ENCODE measurements at regions not wholly inside any gene's neighbourhood (a gene's known extent, or its start where the extent isn't known, plus 50 kb on each side); places are given as distances from the start of the nearest gene placed in this dataset.

DNA sequence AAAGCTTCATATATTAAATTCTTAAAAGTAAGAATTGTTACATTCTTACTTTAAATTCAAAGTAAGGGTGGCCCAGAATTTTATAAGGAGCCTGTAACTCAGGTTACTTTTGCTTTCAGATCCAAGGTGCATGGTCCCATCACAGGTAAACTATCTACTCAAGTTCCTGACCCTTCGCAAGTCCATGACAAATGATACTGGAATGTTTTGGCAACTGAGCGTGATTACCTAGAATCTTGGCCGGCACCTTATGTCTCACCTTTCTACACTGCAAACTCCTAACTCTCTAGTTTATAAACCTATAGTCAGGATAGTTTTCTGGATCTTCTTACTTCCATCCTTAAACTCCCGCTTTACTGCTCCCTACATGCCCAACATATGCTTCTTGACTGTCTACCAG is 67.9 kb upstream of the HMGN3 start:
- Histone ChIP-seq H3K79me2 (ENCODE audit: control insufficient read depth, insufficient read depth, low read length) (no peaks in the 10 kb centered on the region), H3K4me2 (ENCODE audit: insufficient read depth, low read length) (no peak overlapping the region), H3K27ac (ENCODE audit: extremely low read depth, low read depth, low read length) (no peak overlapping the region), H3K9me3 (replicated peaks; ENCODE audit: control insufficient read depth, insufficient read depth, low read depth, low read length) (no peaks in the 10 kb centered on the region), H3K27me3 (ENCODE audit: control insufficient read depth in 2 of 2, insufficient read depth in 2 of 2, low read length in 2 of 2) (no peaks in the 10 kb centered on the region), H3K36me3 (ENCODE audit: control insufficient read depth, insufficient read depth, low read length) (no peaks in the 10 kb centered on the region), H3K9ac (ENCODE audit: insufficient read depth in 1 of 2, low read depth in 2 of 2, low read length in 2 of 2) (no peak overlapping the region), H3K9me1 (ENCODE audit: control insufficient read depth, insufficient read depth, low read length) (no peaks in the 10 kb centered on the region), H4K20me1 (replicated peaks; ENCODE audit: control insufficient read depth, insufficient read depth, low read length) (no peaks in the 10 kb centered on the region), H3K4me3 (no peak overlapping the region), H3K4me1 (replicated peaks in 1 of 2; ENCODE audit: control insufficient read depth in 2 of 2, insufficient read depth in 2 of 2, low read length in 2 of 2) (no peaks in the 10 kb centered on the region), H2AFZ (ENCODE audit: low read depth, low read length) (no peak overlapping the region)
- DNase-seq (ENCODE audit: extremely low read depth in 1 of 4, low spot score in 3 of 4), result no peak
- ChIA-PET POLR2A (no interaction called here), CTCF (ENCODE audit: low intra/inter-chr PET ratio) (no interaction called here)
- in situ Hi-C loops (cut with MboI), result no loop called here
- WGBS (ENCODE audit: insufficient coverage, low coverage, missing lambda C conversion rate), result 0% methylated on average over 4 of the region's 4 CpGs
- FAIRE-seq, result no peak
- intact Hi-C loops (cut with micrococcal nuclease), result no loop called here
- no TSS peak for BruUV-seq (replicated peaks)
- no peak for ATAC-seq
- TF ChIP-seq SAFB (IDR thresholded peaks at IDR 0.05; ENCODE audit: borderline replicate concordance, low read depth, low read length), result no peak
- TF ChIP-seq POLR2AphosphoS5 (IDR thresholded peaks at IDR 0.05; ENCODE audit: control insufficient read depth, insufficient read depth, low read depth, low read length), result no peak
- TF ChIP-seq, protein P1, sequence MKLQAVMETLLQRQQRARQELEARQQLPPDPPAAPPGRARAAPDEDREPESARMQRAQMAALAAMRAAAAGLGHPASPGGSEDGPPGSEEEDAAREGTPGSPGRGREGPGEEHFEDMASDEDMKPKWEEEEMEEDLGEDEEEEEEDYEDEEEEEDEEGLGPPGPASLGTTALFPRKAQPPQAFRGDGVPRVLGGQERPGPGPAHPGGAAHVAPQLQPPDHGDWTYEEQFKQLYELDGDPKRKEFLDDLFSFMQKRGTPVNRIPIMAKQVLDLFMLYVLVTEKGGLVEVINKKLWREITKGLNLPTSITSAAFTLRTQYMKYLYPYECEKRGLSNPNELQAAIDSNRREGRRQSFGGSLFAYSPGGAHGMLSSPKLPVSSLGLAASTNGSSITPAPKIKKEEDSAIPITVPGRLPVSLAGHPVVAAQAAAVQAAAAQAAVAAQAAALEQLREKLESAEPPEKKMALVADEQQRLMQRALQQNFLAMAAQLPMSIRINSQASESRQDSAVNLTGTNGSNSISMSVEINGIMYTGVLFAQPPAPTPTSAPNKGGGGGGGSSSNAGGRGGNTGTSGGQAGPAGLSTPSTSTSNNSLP (IDR thresholded peaks at IDR 0.05; ENCODE audit: borderline replicate concordance, low read depth, low read length), result no peak
- TF ChIP-seq ZNF282 (CRISPR knock-in tag; IDR thresholded peaks at IDR 0.05), result no peak
- no peak for TF ChIP-seq ZNF140 (CRISPR knock-in tag; IDR thresholded peaks at IDR 0.05)
- TF ChIP-seq SMARCB1 (IDR thresholded peaks at IDR 0.05; ENCODE audit: insufficient read length, low read depth), result no peak
- TF ChIP-seq, protein P2, sequence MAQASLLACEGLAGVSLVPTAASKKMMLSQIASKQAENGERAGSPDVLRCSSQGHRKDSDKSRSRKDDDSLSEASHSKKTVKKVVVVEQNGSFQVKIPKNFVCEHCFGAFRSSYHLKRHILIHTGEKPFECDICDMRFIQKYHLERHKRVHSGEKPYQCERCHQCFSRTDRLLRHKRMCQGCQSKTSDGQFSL (CRISPR knock-in tag; IDR thresholded peaks at IDR 0.05), result no peak
- TF ChIP-seq, protein P2 (tag; IDR thresholded peaks at IDR 0.05), result no peak
- no peak for TF ChIP-seq EP400 (IDR thresholded peaks at IDR 0.05)
- no peak for TF ChIP-seq MCM5 (IDR thresholded peaks at IDR 0.05; ENCODE audit: low read depth)
- TF ChIP-seq, protein P3, sequence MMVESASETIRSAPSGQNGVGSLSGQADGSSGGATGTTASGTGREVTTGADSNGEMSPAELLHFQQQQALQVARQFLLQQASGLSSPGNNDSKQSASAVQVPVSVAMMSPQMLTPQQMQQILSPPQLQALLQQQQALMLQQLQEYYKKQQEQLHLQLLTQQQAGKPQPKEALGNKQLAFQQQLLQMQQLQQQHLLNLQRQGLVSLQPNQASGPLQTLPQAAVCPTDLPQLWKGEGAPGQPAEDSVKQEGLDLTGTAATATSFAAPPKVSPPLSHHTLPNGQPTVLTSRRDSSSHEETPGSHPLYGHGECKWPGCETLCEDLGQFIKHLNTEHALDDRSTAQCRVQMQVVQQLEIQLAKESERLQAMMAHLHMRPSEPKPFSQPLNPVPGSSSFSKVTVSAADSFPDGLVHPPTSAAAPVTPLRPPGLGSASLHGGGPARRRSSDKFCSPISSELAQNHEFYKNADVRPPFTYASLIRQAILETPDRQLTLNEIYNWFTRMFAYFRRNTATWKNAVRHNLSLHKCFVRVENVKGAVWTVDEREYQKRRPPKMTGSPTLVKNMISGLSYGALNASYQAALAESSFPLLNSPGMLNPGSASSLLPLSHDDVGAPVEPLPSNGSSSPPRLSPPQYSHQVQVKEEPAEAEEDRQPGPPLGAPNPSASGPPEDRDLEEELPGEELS (CRISPR knock-in tag; IDR thresholded peaks at IDR 0.05; ENCODE audit: borderline replicate concordance), result no peak
- TF ChIP-seq ELF2 (CRISPR knock-in tag; IDR thresholded peaks at IDR 0.05), result no peak
- TF ChIP-seq, protein P4, sequence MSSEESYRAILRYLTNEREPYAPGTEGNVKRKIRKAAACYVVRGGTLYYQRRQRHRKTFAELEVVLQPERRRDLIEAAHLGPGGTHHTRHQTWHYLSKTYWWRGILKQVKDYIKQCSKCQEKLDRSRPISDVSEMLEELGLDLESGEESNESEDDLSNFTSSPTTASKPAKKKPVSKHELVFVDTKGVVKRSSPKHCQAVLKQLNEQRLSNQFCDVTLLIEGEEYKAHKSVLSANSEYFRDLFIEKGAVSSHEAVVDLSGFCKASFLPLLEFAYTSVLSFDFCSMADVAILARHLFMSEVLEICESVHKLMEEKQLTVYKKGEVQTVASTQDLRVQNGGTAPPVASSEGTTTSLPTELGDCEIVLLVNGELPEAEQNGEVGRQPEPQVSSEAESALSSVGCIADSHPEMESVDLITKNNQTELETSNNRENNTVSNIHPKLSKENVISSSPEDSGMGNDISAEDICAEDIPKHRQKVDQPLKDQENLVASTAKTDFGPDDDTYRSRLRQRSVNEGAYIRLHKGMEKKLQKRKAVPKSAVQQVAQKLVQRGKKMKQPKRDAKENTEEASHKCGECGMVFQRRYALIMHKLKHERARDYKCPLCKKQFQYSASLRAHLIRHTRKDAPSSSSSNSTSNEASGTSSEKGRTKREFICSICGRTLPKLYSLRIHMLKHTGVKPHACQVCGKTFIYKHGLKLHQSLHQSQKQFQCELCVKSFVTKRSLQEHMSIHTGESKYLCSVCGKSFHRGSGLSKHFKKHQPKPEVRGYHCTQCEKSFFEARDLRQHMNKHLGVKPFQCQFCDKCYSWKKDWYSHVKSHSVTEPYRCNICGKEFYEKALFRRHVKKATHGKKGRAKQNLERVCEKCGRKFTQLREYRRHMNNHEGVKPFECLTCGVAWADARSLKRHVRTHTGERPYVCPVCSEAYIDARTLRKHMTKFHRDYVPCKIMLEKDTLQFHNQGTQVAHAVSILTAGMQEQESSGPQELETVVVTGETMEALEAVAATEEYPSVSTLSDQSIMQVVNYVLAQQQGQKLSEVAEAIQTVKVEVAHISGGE (CRISPR knock-in tag; IDR thresholded peaks at IDR 0.05), result no peak

All from K562 (cell line).